PC-3 (cell line): ENCODE measurements at regions not wholly inside any gene's neighbourhood (a gene's known extent, or its start where the extent isn't known, plus 50 kb on each side); places are given as distances from the start of the nearest gene placed in this dataset.
A peak's percentile ranks its signal among the peaks of the same experiment; 100 is the strongest.
"Not testable (repeated sequence)": the region's sequence is repeated elsewhere in the genome, so short reads cannot be mapped to it uniquely, and the experiment has no call there.

Experiments used
- EZH2 ChIP-seq: fragments of 300-600 bp; sonication (generic); IDR thresholded peaks from one replicate; pipeline ENCODE4 v1.6.1; 2017; ENCODE audit warnings: antibody characterized with exemption, mild to moderate bottlenecking, low read length; ENCODE audit not compliant: unreplicated experiment
- TF ChIP-seq, protein P1 (sequence below): fragments of 300-600 bp; sonication (generic); conservative IDR thresholded peaks from 2 replicates; pipeline ENCODE4 v1.5.1; 2017; ENCODE audit warnings: antibody characterized with exemption, low read depth, mild to moderate bottlenecking, low read length

DNA sequence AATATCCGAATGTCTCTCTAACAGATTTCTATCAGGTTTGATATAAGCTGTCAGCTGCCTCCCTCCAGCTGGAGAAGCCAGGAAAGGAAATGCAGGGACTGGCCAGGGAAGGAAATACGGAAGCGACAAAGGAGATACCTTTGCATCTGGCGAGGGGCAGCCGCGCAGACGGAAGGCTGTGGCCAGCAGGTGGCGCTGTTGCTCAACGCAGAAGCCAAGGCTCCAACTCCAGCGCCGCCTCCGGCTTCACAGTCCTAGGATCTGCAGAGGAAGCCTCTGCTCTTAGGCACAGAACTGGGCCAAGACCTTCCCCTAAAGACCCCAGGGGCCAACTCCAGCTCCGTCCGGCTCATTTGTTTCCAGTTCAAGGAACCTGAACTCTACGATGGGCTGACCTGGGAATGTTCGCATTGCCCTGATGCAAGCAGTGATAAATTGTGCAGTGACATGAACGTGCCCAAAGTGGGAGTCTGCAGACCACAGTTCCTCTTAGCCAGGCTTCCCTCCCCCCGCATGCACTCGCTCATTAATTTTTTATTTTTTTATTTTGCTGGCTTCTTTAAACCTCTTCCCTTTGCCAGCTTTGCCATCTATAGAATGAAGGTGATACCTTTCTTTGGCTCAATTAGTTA is 97.3 kb upstream of the LYZL2 start:
- TF ChIP-seq, protein P1, sequence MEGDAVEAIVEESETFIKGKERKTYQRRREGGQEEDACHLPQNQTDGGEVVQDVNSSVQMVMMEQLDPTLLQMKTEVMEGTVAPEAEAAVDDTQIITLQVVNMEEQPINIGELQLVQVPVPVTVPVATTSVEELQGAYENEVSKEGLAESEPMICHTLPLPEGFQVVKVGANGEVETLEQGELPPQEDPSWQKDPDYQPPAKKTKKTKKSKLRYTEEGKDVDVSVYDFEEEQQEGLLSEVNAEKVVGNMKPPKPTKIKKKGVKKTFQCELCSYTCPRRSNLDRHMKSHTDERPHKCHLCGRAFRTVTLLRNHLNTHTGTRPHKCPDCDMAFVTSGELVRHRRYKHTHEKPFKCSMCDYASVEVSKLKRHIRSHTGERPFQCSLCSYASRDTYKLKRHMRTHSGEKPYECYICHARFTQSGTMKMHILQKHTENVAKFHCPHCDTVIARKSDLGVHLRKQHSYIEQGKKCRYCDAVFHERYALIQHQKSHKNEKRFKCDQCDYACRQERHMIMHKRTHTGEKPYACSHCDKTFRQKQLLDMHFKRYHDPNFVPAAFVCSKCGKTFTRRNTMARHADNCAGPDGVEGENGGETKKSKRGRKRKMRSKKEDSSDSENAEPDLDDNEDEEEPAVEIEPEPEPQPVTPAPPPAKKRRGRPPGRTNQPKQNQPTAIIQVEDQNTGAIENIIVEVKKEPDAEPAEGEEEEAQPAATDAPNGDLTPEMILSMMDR: peak; percentile 52
- TF ChIP-seq EZH2: not testable (repeated sequence)
